ENCODE measurements at regions not wholly inside any gene's neighbourhood (a gene's known extent, or its start where the extent isn't known, plus 50 kb on each side); places are given as distances from the start of the nearest gene placed in this dataset.

GRCh38 chr6:122075084-122075838 lies 324.2 kb upstream of the HSF2 start:
- no peaks in the 10 kb centered on the region for H3K4me1 ChIP-seq (ENCODE audit: insufficient read depth, low read length)

DNA sequence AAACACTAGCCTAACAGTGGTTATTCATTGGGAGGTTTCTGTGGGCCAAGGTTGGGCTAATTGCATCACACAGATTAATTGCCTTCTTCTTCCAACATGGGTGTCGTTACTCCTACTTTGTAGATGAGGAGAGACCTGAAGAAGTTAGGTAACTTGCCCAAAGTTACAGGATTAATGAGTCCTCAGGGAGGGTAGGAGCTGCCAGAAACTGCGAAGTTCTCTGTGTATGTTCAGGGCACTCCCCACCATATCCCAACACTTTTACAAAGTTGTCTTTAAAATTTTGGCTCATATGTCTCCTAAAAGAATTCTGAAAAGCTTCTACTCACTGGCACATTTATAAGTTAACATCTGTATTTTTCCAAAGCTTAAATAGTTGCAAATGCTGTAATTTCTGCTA lies 323.5 kb upstream of the HSF2 start:
- Histone ChIP-seq H3K4me1 (ENCODE audit: insufficient read depth, low read length) (no peaks in the 10 kb centered on the region), H3K4me2 (ENCODE audit: low read length) (no peak overlapping the region), H3K27me3 (ENCODE audit: low read length) (peaks cover 13% of the 10 kb centered on the region), H2AFZ (ENCODE audit: low read length) (no peak overlapping the region), H3K36me3 (ENCODE audit: low read depth, low read length) (no peaks in the 10 kb centered on the region), H3K4me3 (ENCODE audit: low read length) (no peak overlapping the region), H3K9ac (ENCODE audit: low read length) (no peak overlapping the region), H3K9me3 (ENCODE audit: low read length) (no peaks in the 10 kb centered on the region), H3K79me2 (ENCODE audit: low read length) (no peaks in the 10 kb centered on the region), H4K20me1 (ENCODE audit: low read length) (no peaks in the 10 kb centered on the region), H3K27ac (ENCODE audit: low read length) (no peak overlapping the region), H3K9me2 (replicated peaks; ENCODE audit: low read length) (no peaks in the 10 kb centered on the region), H3F3A (ENCODE audit: low read length, unreplicated experiment) (no peaks in the 10 kb centered on the region)
- BruUV-seq (replicated peaks) = no TSS peak
- ChIA-PET POLR2A (ENCODE audit: unreplicated experiment) (no interaction called here), CTCF (no interaction called here)
- DNase-seq (no peak), ATAC-seq (no peak)
- TF ChIP-seq CTCF (conservative IDR thresholded peaks at IDR 0.05; ENCODE audit: low read depth, low read length) (no peak), EZH2phosphoT487 (IDR thresholded peaks at IDR 0.05; ENCODE audit: borderline replicate concordance, low read length) (no peak), EZH2 (IDR thresholded peaks at IDR 0.05; ENCODE audit: low read length, unreplicated experiment) (no peak)
- intact Hi-C loops (cut with micrococcal nuclease) = no loop called here

More at GRCh38 chr6:122075084-122075838, 324.2 kb upstream of the HSF2 start:
- no peak for TF ChIP-seq EZH2phosphoT487 (IDR thresholded peaks at IDR 0.05; ENCODE audit: borderline replicate concordance, low read length)
- no peak for TF ChIP-seq EZH2 (IDR thresholded peaks at IDR 0.05; ENCODE audit: low read length, unreplicated experiment)
- TF ChIP-seq CTCF (conservative IDR thresholded peaks at IDR 0.05; ENCODE audit: low read depth, low read length) = no peak
- Histone ChIP-seq H3K4me3 (ENCODE audit: low read length) (no peak overlapping the region), H3K9me2 (replicated peaks; ENCODE audit: low read length) (no peaks in the 10 kb centered on the region), H3K27ac (ENCODE audit: low read length) (no peak overlapping the region), H3K4me2 (ENCODE audit: low read length) (no peak overlapping the region), H3K36me3 (ENCODE audit: low read depth, low read length) (no peaks in the 10 kb centered on the region), H2AFZ (ENCODE audit: low read length) (no peak overlapping the region), H3K27me3 (ENCODE audit: low read length) (peaks cover 13% of the 10 kb centered on the region), H3K9ac (ENCODE audit: low read length) (no peak overlapping the region), H3K9me3 (ENCODE audit: low read length) (no peaks in the 10 kb centered on the region), H3K79me2 (ENCODE audit: low read length) (no peaks in the 10 kb centered on the region), H3F3A (ENCODE audit: low read length, unreplicated experiment) (no peaks in the 10 kb centered on the region), H4K20me1 (ENCODE audit: low read length) (no peaks in the 10 kb centered on the region)
- no TSS peak for BruUV-seq (replicated peaks)
- no peak for ATAC-seq
- intact Hi-C loops (cut with micrococcal nuclease) = no loop called here
- DNase-seq = no peak
- ChIA-PET POLR2A (ENCODE audit: unreplicated experiment) (no interaction called here), CTCF (no interaction called here)

DNA sequence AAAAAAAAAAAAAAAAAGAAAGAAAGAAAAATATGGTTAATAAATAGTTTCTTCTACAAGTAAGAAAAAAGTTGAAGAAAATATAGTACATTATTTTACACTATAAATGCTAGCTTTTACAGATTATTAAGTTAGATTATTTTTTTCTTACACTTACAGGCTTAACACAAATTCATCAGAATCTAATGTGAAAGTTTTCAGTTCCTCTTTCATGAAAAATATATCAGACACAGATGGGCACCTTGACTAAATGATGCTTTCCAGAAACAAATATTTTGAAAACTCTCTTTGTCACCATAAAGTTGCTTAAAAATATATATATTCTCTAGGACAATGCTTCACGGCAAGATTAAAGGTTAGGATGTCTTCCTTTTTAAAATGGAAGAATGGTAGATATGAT lies 321.8 kb upstream of the HSF2 start:
- Histone ChIP-seq H3K9me3 (ENCODE audit: low read length) (no peaks in the 10 kb centered on the region), H3K4me1 (ENCODE audit: insufficient read depth, low read length) (no peaks in the 10 kb centered on the region), H4K20me1 (ENCODE audit: low read length) (no peaks in the 10 kb centered on the region), H3K9me2 (replicated peaks; ENCODE audit: low read length) (no peaks in the 10 kb centered on the region), H3K9ac (ENCODE audit: low read length) (no peak overlapping the region), H3K27me3 (ENCODE audit: low read length) (no peaks in the 10 kb centered on the region), H3K27ac (ENCODE audit: low read length) (no peak overlapping the region), H2AFZ (ENCODE audit: low read length) (no peak overlapping the region), H3K4me3 (ENCODE audit: low read length) (no peak overlapping the region), H3K4me2 (ENCODE audit: low read length) (no peak overlapping the region), H3K36me3 (ENCODE audit: low read depth, low read length) (no peaks in the 10 kb centered on the region), H3K79me2 (ENCODE audit: low read length) (no peaks in the 10 kb centered on the region), H3F3A (ENCODE audit: low read length, unreplicated experiment) (no peaks in the 10 kb centered on the region)
- no TSS peak for BruUV-seq (replicated peaks)
- CTCF ChIA-PET = no interaction called here
- ATAC-seq = no peak
- POLR2A ChIA-PET (ENCODE audit: unreplicated experiment) = no interaction called here
- intact Hi-C loops (cut with micrococcal nuclease) = no loop called here
- DNase-seq = no peak
- no peak for TF ChIP-seq CTCF (conservative IDR thresholded peaks at IDR 0.05; ENCODE audit: low read depth, low read length)
- no peak for TF ChIP-seq EZH2phosphoT487 (IDR thresholded peaks at IDR 0.05; ENCODE audit: borderline replicate concordance, low read length)
- TF ChIP-seq EZH2 (IDR thresholded peaks at IDR 0.05; ENCODE audit: low read length, unreplicated experiment) = no peak

All from PC-3 (cell line).